GM12891 (cell line): ENCODE measurements at regions not wholly inside any gene's neighbourhood (a gene's known extent, or its start where the extent isn't known, plus 50 kb on each side); places are given as distances from the start of the nearest gene placed in this dataset.

Experiments used
- PAX5 ChIP-seq: IDR thresholded peaks from 2 replicates; pipeline ENCODE4 v1.6.1; 2011; ENCODE audit warnings: low read length, moderate library complexity, mild to moderate bottlenecking; ENCODE audit not compliant: insufficient read depth, severe bottlenecking
- POLR2A ChIP-seq: IDR thresholded peaks from 2 replicates; pipeline ENCODE4 v1.6.1; 2011; ENCODE audit warnings: low read depth, low read length, control low read depth
- POLR2AphosphoS5 ChIP-seq: IDR thresholded peaks from 2 replicates; pipeline ENCODE4 v1.6.1; 2011; ENCODE audit warnings: low read depth, low read length, control low read depth
- POU2F2 ChIP-seq: IDR thresholded peaks from 2 replicates; pipeline ENCODE4 v1.6.1; 2011; ENCODE audit warnings: low read depth, mild to moderate bottlenecking, control low read depth, low read length, moderate library complexity
- SPI1 ChIP-seq: IDR thresholded peaks from 2 replicates; pipeline ENCODE4 v1.6.1; 2011; ENCODE audit warnings: low read depth, low read length, control low read depth
- TAF1 ChIP-seq: IDR thresholded peaks from 2 replicates; pipeline ENCODE4 v1.6.1; 2011; ENCODE audit warnings: low read depth, low read length, control low read depth

DNA sequence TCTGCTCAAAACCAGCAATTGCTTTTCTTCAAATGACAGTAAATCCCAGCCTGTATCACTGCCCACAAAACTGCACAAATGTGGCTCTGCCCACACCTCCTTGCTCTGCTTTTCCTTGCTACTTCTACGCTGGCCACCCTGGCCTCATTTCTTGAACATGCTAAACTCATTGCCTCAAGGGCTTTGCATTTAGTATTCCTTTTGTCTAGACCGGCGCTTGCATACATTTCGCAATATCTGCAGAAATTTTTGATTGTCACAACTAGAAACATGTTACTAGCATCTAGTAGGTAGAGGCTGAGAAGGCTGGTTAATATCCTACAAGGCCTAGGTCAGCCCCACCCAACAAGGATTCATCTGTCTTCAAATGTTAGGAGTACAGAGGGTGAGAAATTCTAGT lies 2357.8 kb downstream of the MAT2B start:
- no peak for TF ChIP-seq POLR2A
- TF ChIP-seq TAF1: no peak
- TF ChIP-seq SPI1: no peak
- no peak for TF ChIP-seq POLR2AphosphoS5
- TF ChIP-seq PAX5: no peak
- TF ChIP-seq POU2F2: no peak
